ENCODE measurements at regions not wholly inside any gene's neighbourhood (a gene's known extent, or its start where the extent isn't known, plus 50 kb on each side); places are given as distances from the start of the nearest gene placed in this dataset.

GRCh38 chr6:60687085-60687484 lies 1598.9 kb downstream of the KHDRBS2 start:
- WGBS (ENCODE audit: extremely low coverage, insufficient read length, low lambda C conversion rate): no CpG with 5 or more reads among the region's 1 CpG
- Histone ChIP-seq H3K27ac (ENCODE audit: insufficient read length, low read depth, low read length) (no peak overlapping the region), H4K5ac (ENCODE audit: insufficient read length, low read depth, low read length) (no peak overlapping the region), H2AK5ac (ENCODE audit: insufficient read length, low read length) (no peak overlapping the region), H4K20me1 (ENCODE audit: control insufficient read depth, insufficient read depth, insufficient read length) (no peaks in the 10 kb centered on the region), H3K4me1 (ENCODE audit: insufficient read depth, low read length) (no peaks in the 10 kb centered on the region; the same call in 1 of the 2 replicates), H3T11ph (ENCODE audit: low read length) (no peak overlapping the region), H3K56ac (ENCODE audit: insufficient read length, low read depth, low read length) (no peak overlapping the region), H3K18ac (ENCODE audit: insufficient read length, low read depth, low read length) (no peak overlapping the region), H3K4me2 (ENCODE audit: insufficient read depth, insufficient read length, low read length) (no peak overlapping the region), H3K14ac (ENCODE audit: insufficient read depth, low read length) (no peak overlapping the region), H3K4ac (ENCODE audit: low read depth, low read length) (no peak overlapping the region), H3K23ac (ENCODE audit: insufficient read length, low read depth, low read length) (no peak overlapping the region), H2BK12ac (ENCODE audit: insufficient read length, low read depth, low read length) (no peak overlapping the region), H2BK120ac (ENCODE audit: low read depth, low read length, poor library complexity, severe bottlenecking) (no peak overlapping the region), H3K27me3 (ENCODE audit: insufficient read depth, low read length) (no peaks in the 10 kb centered on the region), H2AFZ (ENCODE audit: low read length) (no peak overlapping the region), H3K9me3 (ENCODE audit: control insufficient read depth, low read depth, low read length) (no peaks in the 10 kb centered on the region), H3K23me2 (ENCODE audit: insufficient read length, low read depth, low read length, poor library complexity, severe bottlenecking) (no peaks in the 10 kb centered on the region), H2BK5ac (ENCODE audit: insufficient read length, low read length) (no peak overlapping the region), H2BK20ac (ENCODE audit: low read depth, low read length, poor library complexity, severe bottlenecking) (no peak overlapping the region), H3K79me1 (ENCODE audit: insufficient read depth, low read depth, low read length, poor library complexity, severe bottlenecking) (no peaks in the 10 kb centered on the region), H3K9ac (ENCODE audit: extremely low read depth, insufficient read length, low read length) (no peak overlapping the region), H2BK15ac (ENCODE audit: low read depth, low read length) (no peak overlapping the region), H4K8ac (replicated peaks; ENCODE audit: insufficient read length, low read depth, low read length) (no peak overlapping the region), H4K91ac (ENCODE audit: insufficient read length, low read depth, low read length) (no peak overlapping the region), H3K79me2 (ENCODE audit: insufficient read depth, low read length) (no peaks in the 10 kb centered on the region)
- no peaks in the 10 kb centered on the region for H3K27me3 Mint-ChIP-seq (ENCODE audit: low read depth)
- DNase-seq: no peak
- H3K27ac Mint-ChIP-seq: no peak overlapping the region
- no peak for TF ChIP-seq CTCF (conservative IDR thresholded peaks at IDR 0.05)
- H3K4me3 Mint-ChIP-seq: no peak overlapping the region
- H3K9me3 Mint-ChIP-seq: peaks cover 0 to 2% of the 10 kb centered on the region in 2 experiments; a peak in 2 of 5 replicates
- H3K36me3 Mint-ChIP-seq (ENCODE audit: insufficient read depth in 1 of 3, low read depth in 3 of 3): 0 out of 7 replicates have a peak, but pooled peaks cover 0 to 2% (median 0%) of the 10 kb centered on the region in 3 experiments
- H3K4me1 Mint-ChIP-seq: peaks cover 14 to 16% of the 10 kb centered on the region in 2 experiments
